ENCODE measurements at regions not wholly inside any gene's neighbourhood (a gene's known extent, or its start where the extent isn't known, plus 50 kb on each side); places are given as distances from the start of the nearest gene placed in this dataset.

DNA sequence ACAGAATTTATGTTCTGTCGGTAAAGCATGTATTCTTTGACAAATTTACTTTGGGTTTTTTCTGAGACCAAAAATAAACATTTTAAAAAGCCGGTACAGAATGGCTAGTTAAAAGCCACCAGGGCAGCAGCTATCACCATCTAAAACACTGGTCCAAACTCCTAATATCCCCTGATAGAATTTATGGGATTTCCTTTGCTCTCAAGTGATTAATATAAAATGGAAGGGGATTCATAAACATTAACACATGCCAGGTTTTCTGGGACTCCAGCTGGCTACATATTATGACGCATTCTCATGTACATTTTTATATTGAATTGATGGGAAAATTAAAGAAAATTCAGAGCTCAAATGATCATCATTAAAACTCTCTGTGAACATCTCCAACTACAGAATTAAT lies 640.8 kb downstream of the C12orf50 start:
- Histone ChIP-seq H3K79me2 (replicated peaks; ENCODE audit: insufficient read depth, low read length) (no peaks in the 10 kb centered on the region), H3K4me2 (ENCODE audit: low read length) (no peak overlapping the region), H3K27me3 (ENCODE audit: insufficient read depth, low read depth, low read length) (no peaks in the 10 kb centered on the region), H4K20me1 (ENCODE audit: insufficient read depth) (no peaks in the 10 kb centered on the region), H2AFZ (ENCODE audit: low read depth, low read length) (no peak overlapping the region), H3K9ac (ENCODE audit: low read length) (no peak overlapping the region), H3K9me3 (ENCODE audit: low read length) (no peaks in the 10 kb centered on the region), H3F3A (ENCODE audit: insufficient read depth, low read length, poor library complexity, severe bottlenecking) (no peaks in the 10 kb centered on the region), H3K27ac (ENCODE audit: low read length) (no peak overlapping the region), H3K4me3 (ENCODE audit: low read length) (no peak overlapping the region), H3K9me2 (ENCODE audit: insufficient read depth, low read length) (no peaks in the 10 kb centered on the region), H3K36me3 (ENCODE audit: insufficient read depth, low read length) (no peaks in the 10 kb centered on the region)
- TF ChIP-seq EZH2 (IDR thresholded peaks at IDR 0.05; ENCODE audit: borderline replicate concordance, insufficient read depth, low read length, poor library complexity, severe bottlenecking): no peak

DNA sequence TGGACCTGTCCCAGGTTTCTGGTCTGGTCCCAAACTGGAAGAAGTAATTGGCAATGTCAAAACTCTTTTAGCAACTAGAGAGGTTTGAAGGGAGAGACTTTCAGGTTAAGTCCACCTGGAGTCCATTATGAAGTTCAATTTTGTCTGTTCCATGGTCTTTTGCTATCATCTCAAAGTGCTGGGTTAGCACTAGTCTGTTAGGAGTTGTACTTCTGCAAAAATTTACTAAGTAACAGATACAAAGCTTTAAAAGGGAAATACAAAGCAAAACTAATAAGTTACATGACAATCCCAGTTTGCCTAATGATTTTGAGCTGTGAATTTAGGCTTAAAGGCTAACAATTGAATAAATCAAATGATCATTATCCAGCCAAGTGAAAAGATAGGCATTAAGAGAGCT lies 643.9 kb downstream of the C12orf50 start:
- Histone ChIP-seq H4K20me1 (ENCODE audit: insufficient read depth) (no peaks in the 10 kb centered on the region), H3K36me3 (ENCODE audit: insufficient read depth, low read length) (no peaks in the 10 kb centered on the region), H3K4me3 (ENCODE audit: low read length) (no peak overlapping the region), H3K4me2 (ENCODE audit: low read length) (no peak overlapping the region), H3K27me3 (ENCODE audit: insufficient read depth, low read depth, low read length) (no peaks in the 10 kb centered on the region), H3K9me3 (ENCODE audit: low read length) (no peaks in the 10 kb centered on the region), H3K9ac (ENCODE audit: low read length) (no peak overlapping the region), H2AFZ (ENCODE audit: low read depth, low read length) (no peak overlapping the region), H3F3A (ENCODE audit: insufficient read depth, low read length, poor library complexity, severe bottlenecking) (no peaks in the 10 kb centered on the region), H3K27ac (ENCODE audit: low read length) (no peak overlapping the region), H3K9me2 (ENCODE audit: insufficient read depth, low read length) (no peaks in the 10 kb centered on the region), H3K79me2 (replicated peaks; ENCODE audit: insufficient read depth, low read length) (no peaks in the 10 kb centered on the region)
- TF ChIP-seq EP300 (conservative IDR thresholded peaks at IDR 0.05; ENCODE audit: poor library complexity, severe bottlenecking) (no peak), EZH2 (IDR thresholded peaks at IDR 0.05; ENCODE audit: borderline replicate concordance, insufficient read depth, low read length, poor library complexity, severe bottlenecking) (no peak), RAD21 (conservative IDR thresholded peaks at IDR 0.05) (no peak), SMC3 (conservative IDR thresholded peaks at IDR 0.05; ENCODE audit: poor library complexity) (no peak), POLR2AphosphoS5 (IDR thresholded peaks at IDR 0.05) (no peak)
- TF ChIP-seq, protein P1, sequence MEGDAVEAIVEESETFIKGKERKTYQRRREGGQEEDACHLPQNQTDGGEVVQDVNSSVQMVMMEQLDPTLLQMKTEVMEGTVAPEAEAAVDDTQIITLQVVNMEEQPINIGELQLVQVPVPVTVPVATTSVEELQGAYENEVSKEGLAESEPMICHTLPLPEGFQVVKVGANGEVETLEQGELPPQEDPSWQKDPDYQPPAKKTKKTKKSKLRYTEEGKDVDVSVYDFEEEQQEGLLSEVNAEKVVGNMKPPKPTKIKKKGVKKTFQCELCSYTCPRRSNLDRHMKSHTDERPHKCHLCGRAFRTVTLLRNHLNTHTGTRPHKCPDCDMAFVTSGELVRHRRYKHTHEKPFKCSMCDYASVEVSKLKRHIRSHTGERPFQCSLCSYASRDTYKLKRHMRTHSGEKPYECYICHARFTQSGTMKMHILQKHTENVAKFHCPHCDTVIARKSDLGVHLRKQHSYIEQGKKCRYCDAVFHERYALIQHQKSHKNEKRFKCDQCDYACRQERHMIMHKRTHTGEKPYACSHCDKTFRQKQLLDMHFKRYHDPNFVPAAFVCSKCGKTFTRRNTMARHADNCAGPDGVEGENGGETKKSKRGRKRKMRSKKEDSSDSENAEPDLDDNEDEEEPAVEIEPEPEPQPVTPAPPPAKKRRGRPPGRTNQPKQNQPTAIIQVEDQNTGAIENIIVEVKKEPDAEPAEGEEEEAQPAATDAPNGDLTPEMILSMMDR (IDR thresholded peaks at IDR 0.05; ENCODE audit: poor library complexity, severe bottlenecking): no peak

DNA sequence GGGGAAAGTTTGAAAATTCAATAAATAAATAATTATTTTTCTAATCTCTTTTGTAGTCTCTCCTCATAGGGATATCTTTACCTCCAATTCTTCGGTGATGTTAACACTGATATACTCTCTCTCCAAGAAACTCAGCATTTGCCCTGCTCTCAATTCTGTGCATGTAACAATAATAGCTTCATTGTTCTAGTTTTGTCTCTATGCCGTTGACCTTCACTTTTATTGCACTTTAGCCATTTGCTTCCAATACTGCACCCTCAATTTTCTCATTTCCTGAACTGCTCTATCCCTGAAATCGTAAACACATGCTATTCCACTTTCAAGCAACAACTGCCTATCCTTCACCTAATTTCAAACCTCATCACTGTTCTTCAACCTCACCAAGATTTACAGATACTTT lies 645.0 kb downstream of the C12orf50 start:
- Histone ChIP-seq H3F3A (ENCODE audit: insufficient read depth, low read length, poor library complexity, severe bottlenecking) (no peaks in the 10 kb centered on the region), H3K36me3 (ENCODE audit: insufficient read depth, low read length) (no peaks in the 10 kb centered on the region), H3K9me3 (ENCODE audit: low read length) (no peaks in the 10 kb centered on the region), H3K9me2 (ENCODE audit: insufficient read depth, low read length) (no peaks in the 10 kb centered on the region), H4K20me1 (ENCODE audit: insufficient read depth) (no peaks in the 10 kb centered on the region), H3K27me3 (ENCODE audit: insufficient read depth, low read depth, low read length) (no peaks in the 10 kb centered on the region), H3K9ac (ENCODE audit: low read length) (no peak overlapping the region), H3K4me2 (ENCODE audit: low read length) (no peak overlapping the region), H3K4me3 (ENCODE audit: low read length) (no peak overlapping the region), H2AFZ (ENCODE audit: low read depth, low read length) (no peak overlapping the region), H3K79me2 (replicated peaks; ENCODE audit: insufficient read depth, low read length) (no peaks in the 10 kb centered on the region), H3K27ac (ENCODE audit: low read length) (no peak overlapping the region)
- TF ChIP-seq MXI1 (conservative IDR thresholded peaks at IDR 0.05; ENCODE audit: poor library complexity, severe bottlenecking) (no peak), TAF1 (IDR thresholded peaks at IDR 0.05; ENCODE audit: low read depth) (no peak), RAD21 (conservative IDR thresholded peaks at IDR 0.05) (no peak), POLR2AphosphoS5 (IDR thresholded peaks at IDR 0.05) (no peak), EP300 (conservative IDR thresholded peaks at IDR 0.05; ENCODE audit: poor library complexity, severe bottlenecking) (no peak), SMC3 (conservative IDR thresholded peaks at IDR 0.05; ENCODE audit: poor library complexity) (no peak), EZH2 (IDR thresholded peaks at IDR 0.05; ENCODE audit: borderline replicate concordance, insufficient read depth, low read length, poor library complexity, severe bottlenecking) (no peak)
- TF ChIP-seq, protein P2, sequence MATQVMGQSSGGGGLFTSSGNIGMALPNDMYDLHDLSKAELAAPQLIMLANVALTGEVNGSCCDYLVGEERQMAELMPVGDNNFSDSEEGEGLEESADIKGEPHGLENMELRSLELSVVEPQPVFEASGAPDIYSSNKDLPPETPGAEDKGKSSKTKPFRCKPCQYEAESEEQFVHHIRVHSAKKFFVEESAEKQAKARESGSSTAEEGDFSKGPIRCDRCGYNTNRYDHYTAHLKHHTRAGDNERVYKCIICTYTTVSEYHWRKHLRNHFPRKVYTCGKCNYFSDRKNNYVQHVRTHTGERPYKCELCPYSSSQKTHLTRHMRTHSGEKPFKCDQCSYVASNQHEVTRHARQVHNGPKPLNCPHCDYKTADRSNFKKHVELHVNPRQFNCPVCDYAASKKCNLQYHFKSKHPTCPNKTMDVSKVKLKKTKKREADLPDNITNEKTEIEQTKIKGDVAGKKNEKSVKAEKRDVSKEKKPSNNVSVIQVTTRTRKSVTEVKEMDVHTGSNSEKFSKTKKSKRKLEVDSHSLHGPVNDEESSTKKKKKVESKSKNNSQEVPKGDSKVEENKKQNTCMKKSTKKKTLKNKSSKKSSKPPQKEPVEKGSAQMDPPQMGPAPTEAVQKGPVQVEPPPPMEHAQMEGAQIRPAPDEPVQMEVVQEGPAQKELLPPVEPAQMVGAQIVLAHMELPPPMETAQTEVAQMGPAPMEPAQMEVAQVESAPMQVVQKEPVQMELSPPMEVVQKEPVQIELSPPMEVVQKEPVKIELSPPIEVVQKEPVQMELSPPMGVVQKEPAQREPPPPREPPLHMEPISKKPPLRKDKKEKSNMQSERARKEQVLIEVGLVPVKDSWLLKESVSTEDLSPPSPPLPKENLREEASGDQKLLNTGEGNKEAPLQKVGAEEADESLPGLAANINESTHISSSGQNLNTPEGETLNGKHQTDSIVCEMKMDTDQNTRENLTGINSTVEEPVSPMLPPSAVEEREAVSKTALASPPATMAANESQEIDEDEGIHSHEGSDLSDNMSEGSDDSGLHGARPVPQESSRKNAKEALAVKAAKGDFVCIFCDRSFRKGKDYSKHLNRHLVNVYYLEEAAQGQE (IDR thresholded peaks at IDR 0.05; ENCODE audit: borderline replicate concordance): no peak
- TF ChIP-seq, protein P1 (IDR thresholded peaks at IDR 0.05; ENCODE audit: poor library complexity, severe bottlenecking): no peak

All from neural cell (in vitro differentiated cells).